ENCODE measurements at regions not wholly inside any gene's neighbourhood (a gene's known extent, or its start where the extent isn't known, plus 50 kb on each side); places are given as distances from the start of the nearest gene placed in this dataset.
A peak's percentile ranks its signal among the peaks of the same experiment; 100 is the strongest.

DNA sequence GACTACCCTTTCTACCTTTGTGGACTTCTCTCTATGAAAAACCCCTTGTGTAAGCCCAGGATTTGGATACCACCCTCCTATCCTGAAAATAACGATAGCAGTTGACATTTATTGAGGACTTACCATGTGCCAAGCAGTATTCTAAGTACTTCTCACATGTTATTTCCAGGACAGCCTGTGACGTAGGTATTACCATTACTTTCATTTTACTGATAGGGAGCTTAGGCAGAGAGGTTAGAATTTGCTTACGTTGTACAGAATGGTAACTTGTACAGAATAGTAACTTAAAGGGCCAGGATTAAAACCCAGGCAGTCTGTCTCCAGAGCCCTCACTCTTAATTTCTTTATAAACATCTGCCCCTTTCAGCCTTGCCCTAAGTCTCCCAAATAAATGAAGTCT lies 138.3 kb downstream of the NTMT2 start:
- Histone ChIP-seq H4K91ac (ENCODE audit: low read depth, low read length, poor library complexity) (no peak overlapping the region), H3K23ac (ENCODE audit: low read depth, low read length, poor library complexity) (no peak overlapping the region), H3K4me2 (ENCODE audit: insufficient read depth, low read length, poor library complexity, severe bottlenecking) (no peak overlapping the region), H2BK12ac (ENCODE audit: low read length) (no peak overlapping the region), H4K8ac (ENCODE audit: low read depth, low read length) (no peak overlapping the region), H2AK5ac (ENCODE audit: low read depth, low read length) (no peak overlapping the region), H2BK5ac (ENCODE audit: low read length) (no peak overlapping the region), H3K4ac (ENCODE audit: low read length) (no peak overlapping the region), H3K27ac (replicated peaks; ENCODE audit: low read length) (no peak overlapping the region), H3K27me3 (ENCODE audit: control insufficient read depth in 3 of 3, insufficient read depth in 3 of 3, low read depth in 1 of 3, low read length in 3 of 3) (no peaks in the 10 kb centered on the region), H2BK120ac (ENCODE audit: low read depth, low read length) (no peak overlapping the region), H3K79me1 (ENCODE audit: low read depth, low read length) (no peaks in the 10 kb centered on the region), H2AFZ (ENCODE audit: low read length) (no peak overlapping the region), H3K9me3 (replicated peaks in 1 of 2; ENCODE audit: control insufficient read depth in 2 of 2, insufficient read depth in 1 of 2, low read depth in 1 of 2, low read length in 2 of 2) (no peaks in the 10 kb centered on the region), H3K18ac (ENCODE audit: low read length) (no peak overlapping the region), H3K36me3 (replicated peaks in 1 of 2; ENCODE audit: control insufficient read depth in 2 of 2, insufficient read depth in 2 of 2, low read length in 2 of 2) (no peaks in the 10 kb centered on the region), H3K4me1 (ENCODE audit: control insufficient read depth in 2 of 2, insufficient read depth in 1 of 2, low read depth in 1 of 2, low read length in 2 of 2) (no peaks in the 10 kb centered on the region), H3K9ac (ENCODE audit: low read depth, low read length, poor library complexity) (no peak overlapping the region), H2BK15ac (ENCODE audit: low read length) (no peak overlapping the region), H3K4me3 (ENCODE audit: low read length in 2 of 2) (no peak overlapping the region), H3K14ac (ENCODE audit: low read length) (no peak overlapping the region)
- WGBS, 2 donors (ENCODE audit: extremely low coverage in 2 of 2, insufficient read length in 2 of 2, insufficient replicate concordance in 1 of 2) = no CpG with 5 or more reads among the region's 3 CpGs
- DNase-seq (ENCODE audit: low spot score) = no peak

- H3K9ac ChIP-seq (ENCODE audit: low read depth, low read length, poor library complexity) = no peak overlapping the region
- H3K4me1 ChIP-seq (ENCODE audit: control insufficient read depth in 2 of 2, insufficient read depth in 1 of 2, low read depth in 1 of 2, low read length in 2 of 2) = no peaks in the 10 kb centered on the region
- H2BK12ac ChIP-seq (ENCODE audit: low read length) = no peak overlapping the region
- H3K14ac ChIP-seq (ENCODE audit: low read length) = no peak overlapping the region
- no peaks in the 10 kb centered on the region for H3K27me3 ChIP-seq (ENCODE audit: control insufficient read depth in 3 of 3, insufficient read depth in 3 of 3, low read depth in 1 of 3, low read length in 3 of 3)
- no peak overlapping the region for H3K23ac ChIP-seq (ENCODE audit: low read depth, low read length, poor library complexity)
- no peak overlapping the region for H3K27ac ChIP-seq (replicated peaks; ENCODE audit: low read length)
- no peak overlapping the region for H3K4ac ChIP-seq (ENCODE audit: low read length)
- no peak overlapping the region for H3K4me3 ChIP-seq (ENCODE audit: low read length in 2 of 2)
- H3K18ac ChIP-seq (ENCODE audit: low read length) = no peak overlapping the region
- no peak overlapping the region for H2BK15ac ChIP-seq (ENCODE audit: low read length)
- DNase-seq (ENCODE audit: low spot score) = no peak
- H3K79me1 ChIP-seq (ENCODE audit: low read depth, low read length) = no peaks in the 10 kb centered on the region
- H3K9me3 ChIP-seq (replicated peaks in 1 of 2; ENCODE audit: control insufficient read depth in 2 of 2, insufficient read depth in 1 of 2, low read depth in 1 of 2, low read length in 2 of 2) = no peaks in the 10 kb centered on the region
- no peak overlapping the region for H2BK120ac ChIP-seq (ENCODE audit: low read depth, low read length)
- no peaks in the 10 kb centered on the region for H3K36me3 ChIP-seq (replicated peaks in 1 of 2; ENCODE audit: control insufficient read depth in 2 of 2, insufficient read depth in 2 of 2, low read length in 2 of 2)
- no peak overlapping the region for H4K8ac ChIP-seq (ENCODE audit: low read depth, low read length)
- no peak overlapping the region for H2AFZ ChIP-seq (ENCODE audit: low read length)
- no peak overlapping the region for H2AK5ac ChIP-seq (ENCODE audit: low read depth, low read length)
- no CpG with 5 or more reads among the region's 7 CpGs for WGBS, 2 donors (ENCODE audit: extremely low coverage in 2 of 2, insufficient read length in 2 of 2, insufficient replicate concordance in 1 of 2)
- H2BK5ac ChIP-seq (ENCODE audit: low read length) = no peak overlapping the region
- H4K91ac ChIP-seq (ENCODE audit: low read depth, low read length, poor library complexity) = no peak overlapping the region
- no peak overlapping the region for H3K4me2 ChIP-seq (ENCODE audit: insufficient read depth, low read length, poor library complexity, severe bottlenecking)
Measured at GRCh38 chr1:170284512-170284911, 138.8 kb downstream of the NTMT2 start.

GRCh38 chr1:170284951-170285350 lies 139.2 kb downstream of the NTMT2 start:
- Histone ChIP-seq H2BK5ac (ENCODE audit: low read length) (no peak overlapping the region), H3K4me2 (ENCODE audit: insufficient read depth, low read length, poor library complexity, severe bottlenecking) (no peak overlapping the region), H3K18ac (ENCODE audit: low read length) (no peak overlapping the region), H2BK15ac (ENCODE audit: low read length) (no peak overlapping the region), H2AK5ac (ENCODE audit: low read depth, low read length) (no peak overlapping the region), H3K23ac (ENCODE audit: low read depth, low read length, poor library complexity) (no peak overlapping the region), H4K8ac (ENCODE audit: low read depth, low read length) (no peak overlapping the region), H2AFZ (ENCODE audit: low read length) (no peak overlapping the region), H2BK12ac (ENCODE audit: low read length) (no peak overlapping the region), H3K79me1 (ENCODE audit: low read depth, low read length) (no peaks in the 10 kb centered on the region), H3K36me3 (replicated peaks in 1 of 2; ENCODE audit: control insufficient read depth in 2 of 2, insufficient read depth in 2 of 2, low read length in 2 of 2) (no peaks in the 10 kb centered on the region), H3K27me3 (ENCODE audit: control insufficient read depth in 3 of 3, insufficient read depth in 3 of 3, low read depth in 1 of 3, low read length in 3 of 3) (no peaks in the 10 kb centered on the region), H3K4me3 (ENCODE audit: low read length in 2 of 2) (no peak overlapping the region), H3K4ac (ENCODE audit: low read length) (no peak overlapping the region), H3K9ac (ENCODE audit: low read depth, low read length, poor library complexity) (no peak overlapping the region), H2BK120ac (ENCODE audit: low read depth, low read length) (no peak overlapping the region), H4K91ac (ENCODE audit: low read depth, low read length, poor library complexity) (no peak overlapping the region), H3K14ac (ENCODE audit: low read length) (no peak overlapping the region), H3K27ac (replicated peaks; ENCODE audit: low read length) (no peak overlapping the region), H3K4me1 (ENCODE audit: control insufficient read depth in 2 of 2, insufficient read depth in 1 of 2, low read depth in 1 of 2, low read length in 2 of 2) (no peaks in the 10 kb centered on the region), H3K9me3 (replicated peaks in 1 of 2; ENCODE audit: control insufficient read depth in 2 of 2, insufficient read depth in 1 of 2, low read depth in 1 of 2, low read length in 2 of 2) (no peaks in the 10 kb centered on the region)
- DNase-seq (ENCODE audit: low spot score) = peak; percentile 3
- WGBS, 2 donors (ENCODE audit: extremely low coverage in 2 of 2, insufficient read length in 2 of 2, insufficient replicate concordance in 1 of 2) = no CpG with 5 or more reads among the region's 5 CpGs

- no peaks in the 10 kb centered on the region for H3K4me1 ChIP-seq (ENCODE audit: control insufficient read depth in 2 of 2, insufficient read depth in 1 of 2, low read depth in 1 of 2, low read length in 2 of 2)
- H3K36me3 ChIP-seq (replicated peaks in 1 of 2; ENCODE audit: control insufficient read depth in 2 of 2, insufficient read depth in 2 of 2, low read length in 2 of 2) = no peaks in the 10 kb centered on the region
- no peak overlapping the region for H2BK5ac ChIP-seq (ENCODE audit: low read length)
- no peak overlapping the region for H3K18ac ChIP-seq (ENCODE audit: low read length)
- no peaks in the 10 kb centered on the region for H3K79me1 ChIP-seq (ENCODE audit: low read depth, low read length)
- H2BK12ac ChIP-seq (ENCODE audit: low read length) = no peak overlapping the region
- no peak overlapping the region for H3K4me3 ChIP-seq (ENCODE audit: low read length in 2 of 2)
- no peak overlapping the region for H3K9ac ChIP-seq (ENCODE audit: low read depth, low read length, poor library complexity)
- no peak for DNase-seq (ENCODE audit: low spot score)
- no peak overlapping the region for H3K14ac ChIP-seq (ENCODE audit: low read length)
- H2AFZ ChIP-seq (ENCODE audit: low read length) = no peak overlapping the region
- no peak overlapping the region for H2AK5ac ChIP-seq (ENCODE audit: low read depth, low read length)
- H3K27me3 ChIP-seq (ENCODE audit: control insufficient read depth in 3 of 3, insufficient read depth in 3 of 3, low read depth in 1 of 3, low read length in 3 of 3) = no peaks in the 10 kb centered on the region
- no peak overlapping the region for H3K23ac ChIP-seq (ENCODE audit: low read depth, low read length, poor library complexity)
- H4K8ac ChIP-seq (ENCODE audit: low read depth, low read length) = no peak overlapping the region
- no peaks in the 10 kb centered on the region for H3K9me3 ChIP-seq (replicated peaks in 1 of 2; ENCODE audit: control insufficient read depth in 2 of 2, insufficient read depth in 1 of 2, low read depth in 1 of 2, low read length in 2 of 2)
- H3K4ac ChIP-seq (ENCODE audit: low read length) = no peak overlapping the region
- H2BK120ac ChIP-seq (ENCODE audit: low read depth, low read length) = no peak overlapping the region
- no peak overlapping the region for H3K27ac ChIP-seq (replicated peaks; ENCODE audit: low read length)
- no CpG with 5 or more reads among the region's 3 CpGs for WGBS, 2 donors (ENCODE audit: extremely low coverage in 2 of 2, insufficient read length in 2 of 2, insufficient replicate concordance in 1 of 2)
- no peak overlapping the region for H2BK15ac ChIP-seq (ENCODE audit: low read length)
- H4K91ac ChIP-seq (ENCODE audit: low read depth, low read length, poor library complexity) = no peak overlapping the region
- no peak overlapping the region for H3K4me2 ChIP-seq (ENCODE audit: insufficient read depth, low read length, poor library complexity, severe bottlenecking)
Measured at GRCh38 chr1:170288155-170288554, 142.4 kb downstream of the NTMT2 start.

All from neuronal stem cell (in vitro differentiated cells).